ENCODE measurements at regions not wholly inside any gene's neighbourhood (a gene's known extent, or its start where the extent isn't known, plus 50 kb on each side); places are given as distances from the start of the nearest gene placed in this dataset.
"Not testable (repeated sequence)": the region's sequence is repeated elsewhere in the genome, so short reads cannot be mapped to it uniquely, and the experiment has no call there.

DNA sequence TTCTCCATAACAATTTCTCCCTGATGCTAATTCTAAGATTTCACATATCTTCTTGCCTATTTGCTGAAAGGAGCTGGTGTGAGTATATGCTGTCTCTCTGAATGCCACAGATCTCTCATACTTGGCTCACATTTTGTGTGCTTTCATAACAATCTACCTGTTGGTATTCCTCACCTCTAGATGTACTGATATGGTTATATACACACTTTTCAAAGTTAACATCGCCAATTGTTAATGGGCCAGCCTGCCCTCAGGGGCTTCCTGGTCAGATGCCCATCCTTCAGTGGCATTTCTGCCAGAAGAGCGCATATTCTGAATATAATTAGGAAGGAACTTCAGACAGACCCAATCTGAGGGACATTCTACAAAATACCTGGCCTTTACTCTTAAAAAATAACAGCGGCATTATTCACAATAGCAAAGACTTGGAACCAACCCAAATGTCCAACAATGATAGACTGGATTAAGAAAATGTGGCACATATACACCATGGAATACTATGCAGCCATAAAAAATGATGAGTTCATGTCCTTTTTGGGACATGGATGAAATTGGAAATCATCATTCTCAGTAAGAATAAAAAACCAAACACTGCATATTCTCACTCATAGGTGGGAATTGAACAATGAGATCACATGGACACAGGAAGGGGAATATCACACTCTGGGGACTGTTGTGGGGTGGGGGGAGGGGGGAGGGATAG, 123.9 kb upstream of the FAT1 start:
- not testable (repeated sequence) for DNase-seq

DNA sequence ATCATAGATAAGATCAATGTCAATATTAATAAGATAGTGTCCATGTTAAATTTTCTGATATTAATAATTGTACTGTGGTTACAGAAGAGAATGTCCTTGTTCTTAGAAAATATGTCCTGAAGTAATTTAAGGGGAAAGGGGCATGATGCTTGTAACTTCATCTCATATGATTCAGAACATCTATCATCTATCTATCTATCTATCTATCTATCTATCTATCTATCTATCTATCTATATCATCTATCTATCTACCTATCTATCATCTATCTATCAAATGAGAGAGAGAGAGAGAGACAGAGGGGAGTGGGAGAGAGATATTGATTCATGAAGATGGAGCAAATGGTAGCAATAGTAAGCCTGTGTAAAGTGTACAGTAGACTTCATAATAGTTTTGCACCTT, 124.8 kb upstream of the FAT1 start:
- no peak for DNase-seq

DNA sequence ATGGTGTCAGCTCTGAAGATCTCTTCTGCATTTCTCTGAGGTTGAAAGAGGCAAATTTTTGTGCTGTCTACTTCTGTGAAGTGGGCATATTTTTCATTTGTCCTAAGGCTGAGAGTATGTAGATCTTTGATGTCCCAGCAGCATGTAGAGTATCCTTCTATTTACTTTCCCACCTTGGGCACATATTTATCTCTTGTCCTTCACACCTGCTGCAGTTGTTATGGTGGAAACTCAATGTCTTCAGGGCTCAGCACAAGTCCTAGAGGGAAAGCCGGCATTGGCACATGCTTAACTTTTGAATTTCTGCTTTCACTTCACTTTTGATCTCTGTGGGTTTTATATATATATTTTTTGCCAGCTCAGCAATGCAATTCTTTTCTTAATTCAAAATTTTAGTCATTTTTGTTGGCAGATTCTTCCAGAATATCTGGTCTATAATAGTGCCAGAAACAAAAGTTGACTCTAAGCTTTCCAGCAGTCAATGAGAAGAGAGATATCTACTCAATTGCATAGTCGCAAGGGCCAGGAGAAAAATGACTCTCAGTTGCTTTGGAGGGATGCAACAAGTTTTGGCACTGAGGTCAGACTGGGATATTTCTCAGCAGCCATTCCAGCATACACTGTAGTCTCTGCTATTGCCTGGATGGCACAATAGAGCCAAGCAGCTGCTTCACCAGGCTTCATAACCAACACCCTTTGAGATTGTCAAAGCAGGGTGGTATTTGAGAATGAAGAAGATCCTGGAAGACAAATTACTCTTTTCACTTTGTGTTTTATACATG, 127.8 kb upstream of the FAT1 start:
- DNase-seq: no peak

DNA sequence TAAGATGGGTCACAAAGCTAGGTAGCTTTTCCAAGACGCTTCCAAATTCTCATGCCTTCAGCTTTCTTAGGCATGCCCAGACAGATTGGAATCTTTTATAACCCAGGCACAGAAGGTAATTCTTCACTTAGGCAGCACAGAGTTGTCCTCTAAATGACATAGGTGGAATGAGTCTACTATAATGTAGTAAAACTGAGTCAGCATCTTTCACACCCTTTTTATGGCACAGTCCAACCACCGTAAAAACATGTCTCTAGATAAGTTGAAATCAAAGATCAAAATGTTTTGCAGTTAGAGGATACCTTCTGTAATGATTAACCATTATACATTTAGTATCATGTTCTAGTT, 128.4 kb upstream of the FAT1 start:
- no peak for DNase-seq

DNA sequence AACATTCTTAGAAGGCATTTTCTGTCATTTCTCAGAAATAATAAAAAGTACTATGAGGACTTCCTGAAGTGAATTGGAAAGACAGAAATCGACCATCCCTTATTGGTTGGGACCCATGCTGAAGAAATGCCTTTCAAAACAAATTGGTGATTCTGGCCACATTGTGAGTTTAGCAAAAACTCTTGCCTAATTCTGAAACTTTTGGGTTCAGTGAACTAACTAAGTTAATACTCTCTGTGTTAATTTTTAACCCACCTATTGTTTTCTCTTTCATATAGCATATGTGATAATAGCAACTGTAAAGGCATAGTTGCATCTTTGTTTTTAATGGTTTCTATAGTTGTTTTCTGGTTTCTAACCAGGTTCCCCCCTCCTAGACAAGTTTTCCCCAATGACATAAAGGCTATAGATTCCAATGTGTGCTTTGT, 129.3 kb upstream of the FAT1 start:
- DNase-seq: no peak

DNA sequence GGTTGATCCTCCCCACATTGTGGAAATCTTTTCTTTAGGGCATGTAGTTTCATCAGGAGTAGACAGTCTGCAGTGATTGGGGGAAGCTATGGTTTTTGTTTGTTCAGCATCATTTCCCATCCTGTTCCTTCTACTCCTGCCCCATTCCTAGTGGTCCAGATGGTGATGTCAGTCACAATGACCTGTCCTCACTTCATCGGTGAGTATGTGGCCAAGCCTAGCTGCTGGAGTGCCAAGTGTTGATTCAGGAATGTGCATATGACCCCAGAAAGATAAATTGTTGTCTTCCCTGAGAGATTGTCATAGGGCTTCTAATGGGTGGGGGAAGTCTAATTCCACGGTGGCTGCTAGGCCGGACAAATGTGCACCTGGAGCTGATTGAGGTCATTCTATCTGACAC, 130.6 kb upstream of the FAT1 start:
- no peak for DNase-seq

DNA sequence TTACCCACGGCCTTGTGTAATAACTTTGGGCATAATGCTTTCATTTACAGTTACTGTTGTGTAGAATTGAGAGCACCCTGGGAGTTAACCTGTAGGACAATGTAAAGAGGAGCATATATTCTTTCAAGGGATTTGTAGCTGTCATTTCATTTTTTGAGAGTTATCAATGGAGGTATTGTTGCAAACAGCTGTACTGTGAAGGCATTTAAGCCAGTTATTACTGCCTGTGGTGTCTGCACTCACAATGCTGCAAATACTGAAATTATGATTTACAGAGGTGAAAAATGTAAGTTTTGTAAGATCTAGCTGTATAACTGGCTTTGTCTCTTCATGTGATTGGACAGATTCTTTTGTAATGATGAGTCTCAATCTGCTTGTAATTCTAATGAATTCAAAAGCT, 131.5 kb upstream of the FAT1 start:
- no peak for DNase-seq

DNA sequence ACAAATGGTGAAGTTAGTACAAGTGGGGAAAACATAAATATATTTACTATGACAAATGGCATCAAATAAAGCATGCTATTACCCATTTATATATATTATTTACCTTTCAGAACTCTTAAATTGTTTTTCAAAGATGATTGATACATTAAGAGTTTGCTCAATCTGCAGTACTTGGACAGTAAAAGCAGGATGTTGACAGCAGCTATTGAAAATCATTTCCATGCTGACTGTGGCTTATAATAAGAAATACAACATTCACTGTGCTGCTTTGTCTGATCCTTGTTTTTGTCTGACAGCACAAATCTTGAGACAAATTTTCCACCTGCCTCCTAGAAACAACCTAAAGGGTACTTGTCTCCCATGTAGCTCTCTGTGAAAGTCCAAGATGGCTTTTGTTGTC, 134.1 kb upstream of the FAT1 start:
- no peak for DNase-seq

DNA sequence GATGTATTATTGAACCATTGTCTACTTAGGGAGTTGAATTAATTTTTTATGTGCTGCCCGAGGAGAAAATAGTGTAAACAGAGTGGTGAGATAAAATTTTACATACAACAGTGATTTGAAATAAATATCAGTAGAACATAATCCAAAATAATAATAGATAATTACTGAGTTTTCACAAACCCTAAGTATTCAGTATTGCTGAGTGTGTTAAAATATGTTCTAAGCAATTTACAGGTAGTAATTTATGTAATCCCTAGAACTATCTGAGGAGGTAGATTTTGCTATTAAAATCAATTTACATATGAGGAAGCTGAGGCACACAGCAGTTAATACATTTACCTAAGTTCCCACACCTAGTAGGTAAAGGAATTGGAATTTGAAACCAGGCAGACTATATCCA, 134.7 kb upstream of the FAT1 start:
- DNase-seq: no peak

DNA sequence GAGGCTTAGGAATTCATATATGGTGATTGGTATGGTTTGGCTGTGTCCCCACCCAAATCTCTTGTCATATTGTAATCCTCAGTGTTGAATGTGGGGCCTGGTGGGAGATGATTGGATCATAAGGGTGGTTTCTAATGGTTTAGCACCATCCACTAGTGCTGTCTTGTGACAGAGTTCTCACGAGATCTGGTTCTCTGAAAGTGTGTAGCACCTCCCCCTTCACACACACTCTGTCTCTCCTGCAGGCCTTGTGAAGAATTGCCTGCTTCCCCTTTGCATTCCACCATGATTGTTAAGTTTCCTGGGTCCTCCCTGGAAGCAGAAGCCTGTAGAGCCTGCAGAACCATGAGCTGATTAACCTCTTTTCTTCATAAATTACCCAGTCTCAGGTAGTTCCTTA, 135.8 kb upstream of the FAT1 start:
- DNase-seq: no peak

DNA sequence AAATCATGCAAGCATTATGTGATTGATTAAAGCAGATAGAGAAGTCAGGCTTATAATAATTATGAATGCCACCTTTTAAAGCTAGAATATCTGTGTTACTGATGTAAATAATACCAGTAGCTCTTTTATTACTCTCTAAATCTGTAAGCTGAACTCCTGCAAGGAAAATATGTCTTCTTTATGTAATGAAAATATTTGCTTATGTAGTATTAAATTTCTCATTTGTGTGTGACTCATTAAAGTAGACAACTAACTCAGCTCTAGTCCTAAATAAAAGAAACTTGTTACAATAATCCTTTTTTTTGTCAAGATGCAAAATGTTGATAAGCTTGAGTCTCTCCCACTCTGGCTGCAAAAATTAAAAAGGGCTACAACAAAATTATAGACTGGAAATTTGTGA, 137.7 kb upstream of the FAT1 start:
- DNase-seq: no peak

DNA sequence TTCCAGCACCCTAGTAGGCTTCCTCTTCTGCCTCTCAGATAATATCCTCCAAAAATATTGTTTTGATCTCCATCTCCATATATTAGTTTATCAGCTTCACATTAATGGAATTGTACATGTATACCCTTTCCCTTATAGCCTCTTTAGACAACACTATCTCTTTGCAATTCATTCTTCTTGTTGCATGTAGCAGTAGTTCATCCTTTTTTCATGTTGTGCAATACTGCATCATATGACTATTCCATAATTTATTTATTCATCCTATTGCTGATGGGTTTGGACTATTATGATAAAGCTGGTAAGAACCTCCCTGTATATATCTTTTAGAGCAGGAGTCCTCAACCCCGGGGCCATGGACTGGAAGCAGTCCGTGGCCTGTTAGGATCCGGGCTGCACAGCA, 148.2 kb upstream of the FAT1 start:
- DNase-seq: no peak

DNA sequence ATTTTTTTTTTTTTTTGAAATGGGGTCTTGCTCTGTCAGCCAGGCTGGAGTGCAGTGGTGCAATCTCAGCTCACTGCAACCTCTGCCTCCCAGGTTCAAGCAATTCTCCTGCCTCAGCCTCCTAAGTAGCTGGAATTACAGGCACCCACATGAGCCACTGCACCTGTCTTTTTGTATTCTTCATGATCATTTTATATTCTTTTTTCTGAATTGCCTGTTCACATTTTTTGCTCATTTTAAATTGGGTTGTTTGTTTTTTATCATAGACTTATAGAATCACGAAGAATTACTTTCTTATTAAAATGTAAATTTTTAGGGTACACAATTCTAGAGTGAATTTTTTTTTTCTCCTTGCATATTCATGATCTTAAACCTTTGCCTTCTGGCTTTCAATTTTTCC, 149.4 kb upstream of the FAT1 start:
- DNase-seq: not testable (repeated sequence)

DNA sequence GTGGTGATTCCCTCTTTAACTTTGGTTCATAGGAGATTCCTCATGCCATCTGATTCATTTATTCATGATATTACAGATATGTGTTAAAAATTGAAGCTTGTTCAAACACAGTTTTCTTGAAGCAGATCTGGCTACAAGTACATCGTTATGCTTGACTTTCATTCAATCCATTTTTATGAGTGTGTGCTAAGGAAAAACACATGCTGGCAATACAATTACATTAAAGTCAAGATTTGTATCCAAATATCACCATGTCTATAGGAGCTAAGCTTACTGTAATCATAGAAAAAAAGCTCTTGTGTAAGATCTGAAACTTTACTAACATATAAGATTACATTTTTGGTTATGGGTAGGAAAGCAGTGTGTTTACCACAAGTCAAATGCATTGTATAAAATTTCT, 151.8 kb upstream of the FAT1 start:
- DNase-seq: no peak

DNA sequence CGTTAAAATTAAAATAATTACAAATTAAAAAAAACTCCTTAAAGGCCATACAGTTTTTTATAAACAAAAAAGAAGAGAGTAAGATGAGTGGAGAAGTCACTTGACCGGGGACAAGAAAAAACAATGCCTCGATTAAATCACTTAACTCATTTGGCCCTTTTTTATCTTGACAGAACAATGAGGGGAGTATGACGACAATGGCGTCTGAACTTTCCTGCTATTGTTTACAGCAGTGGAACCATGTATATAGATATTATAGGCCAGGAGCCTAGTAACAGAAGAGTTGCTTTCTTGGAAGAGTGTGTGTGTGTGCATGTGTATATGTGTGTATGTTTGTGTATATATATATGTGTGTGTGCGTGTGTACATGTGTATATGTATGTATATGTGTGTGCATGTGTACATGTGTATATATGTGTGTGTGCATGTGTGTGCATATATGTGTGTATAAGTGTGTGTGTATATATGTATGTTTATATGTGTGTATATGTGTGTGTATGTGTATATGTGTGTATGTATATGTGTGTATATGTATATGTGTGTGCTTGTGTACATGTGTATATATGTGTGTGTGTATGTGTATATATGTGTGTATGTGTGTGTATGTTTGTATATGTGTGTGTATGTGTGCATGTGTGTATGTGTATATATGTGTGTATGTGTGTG, 153.4 kb upstream of the FAT1 start:
- DNase-seq: no peak

DNA sequence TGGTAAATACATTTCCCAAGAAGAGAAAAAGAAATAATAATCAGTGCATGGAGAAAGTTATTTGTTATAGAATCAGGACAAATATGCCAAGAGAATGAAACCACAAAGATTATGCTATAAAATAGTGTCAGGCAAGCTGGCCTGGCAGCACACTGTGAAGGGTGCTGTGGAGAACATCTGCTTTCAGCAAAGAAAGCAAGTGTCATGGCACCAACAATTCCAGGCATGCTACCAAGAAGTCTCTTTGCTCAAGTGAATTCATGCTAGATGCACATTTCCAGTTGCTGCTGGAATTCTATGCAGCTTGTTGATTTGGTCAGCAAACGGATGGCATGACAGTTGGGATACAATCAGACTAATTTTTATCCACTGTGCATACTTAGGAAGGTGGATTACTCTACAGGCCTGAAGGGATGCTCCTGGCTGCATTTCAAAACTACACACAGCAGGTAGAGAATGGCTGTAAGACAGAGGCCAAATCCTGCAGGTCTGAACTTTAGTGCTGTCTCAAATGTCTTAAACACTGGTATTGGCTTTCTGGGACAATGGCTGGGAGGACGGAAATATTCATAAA, 154.6 kb upstream of the FAT1 start:
- no peak for DNase-seq

DNA sequence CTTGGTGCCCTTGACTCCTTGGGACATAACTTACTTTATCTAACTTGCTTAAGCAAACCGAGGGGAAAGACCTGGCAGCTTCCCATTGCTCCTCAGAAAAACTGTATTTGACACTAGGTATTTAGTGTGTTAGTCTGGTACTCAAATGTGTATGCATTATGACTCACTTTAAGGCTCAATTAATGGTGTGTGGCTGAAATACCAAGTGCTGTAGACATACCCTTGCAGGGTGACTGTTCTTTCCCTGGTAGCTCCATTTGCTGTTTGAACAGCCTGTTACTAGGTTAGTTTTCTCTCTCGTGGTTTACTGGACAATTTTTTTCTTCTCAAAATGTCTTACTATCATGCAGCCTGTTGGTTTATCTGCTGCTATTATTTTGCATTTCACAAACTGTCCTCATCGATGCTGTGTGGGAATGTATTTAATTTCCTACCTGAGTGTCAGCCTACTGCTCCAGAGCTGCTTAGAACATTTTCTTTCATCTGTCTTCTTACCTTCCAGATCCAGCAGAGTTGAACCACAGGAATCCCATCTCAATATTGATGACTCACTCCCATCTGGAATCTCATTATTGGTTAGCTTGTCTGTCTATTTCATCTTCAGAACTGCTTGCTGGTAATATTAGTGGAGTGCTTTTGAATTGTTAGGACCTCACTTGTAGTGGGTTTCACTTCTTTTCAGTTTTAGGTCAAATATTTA, 158.0 kb upstream of the FAT1 start:
- no peak for DNase-seq

DNA sequence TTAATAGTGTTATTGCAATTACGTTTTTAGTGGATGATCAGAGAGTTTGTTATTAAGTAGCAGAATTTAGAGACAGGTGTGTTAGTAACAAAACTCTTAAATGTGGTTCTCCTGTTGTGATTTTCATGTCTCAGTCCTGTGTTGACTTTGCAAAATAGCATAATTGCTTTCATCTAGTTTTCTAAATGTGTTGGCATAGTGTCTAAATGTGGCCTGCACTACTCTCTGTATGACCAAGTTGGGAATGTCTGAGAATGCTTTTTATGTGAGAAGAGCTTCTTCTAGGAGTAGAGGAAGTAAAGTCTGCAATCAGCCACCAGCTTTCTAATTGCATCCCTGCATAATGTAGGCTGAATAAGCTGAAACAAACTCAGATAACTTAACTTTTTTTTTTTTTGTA, 158.6 kb upstream of the FAT1 start:
- no peak for DNase-seq

DNA sequence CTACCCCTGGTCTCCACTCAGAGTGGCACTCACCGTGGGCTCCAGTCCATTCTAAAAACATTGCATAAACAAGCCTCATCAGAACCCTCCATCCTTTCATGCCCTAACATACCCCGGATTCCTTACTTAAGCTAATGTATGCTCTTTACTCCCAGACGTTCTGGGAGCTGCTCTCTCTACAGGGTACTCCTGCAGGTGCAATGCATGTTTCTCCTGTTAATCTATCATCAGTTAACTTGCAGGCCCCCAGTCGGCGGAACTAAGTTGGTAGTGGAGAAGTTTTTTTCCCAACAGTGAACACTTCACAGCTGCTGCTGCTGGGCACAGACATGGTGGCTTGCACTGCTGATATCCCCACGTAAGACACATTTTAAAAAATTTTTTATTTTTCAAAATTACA, 161.6 kb upstream of the FAT1 start:
- DNase-seq: no peak

DNA sequence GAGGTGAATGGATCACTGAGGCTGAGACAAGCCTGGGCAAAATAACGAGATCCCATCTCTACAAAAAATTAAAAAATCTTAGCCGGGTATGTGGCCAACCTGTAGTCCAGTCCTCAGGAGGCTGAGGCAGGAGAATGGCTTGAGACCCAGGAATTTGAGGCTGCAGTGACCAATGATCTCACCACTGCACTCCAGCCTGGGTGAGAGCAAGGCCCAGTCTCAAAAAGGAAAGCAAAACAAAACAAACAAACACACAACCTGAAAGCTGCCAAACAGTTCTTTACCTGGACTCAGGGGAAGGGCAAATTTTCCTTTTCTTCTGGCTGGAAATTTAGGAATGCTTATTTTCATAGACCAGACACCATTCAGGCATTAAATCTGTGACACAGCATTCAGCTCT, 163.1 kb upstream of the FAT1 start:
- DNase-seq: no peak

DNA sequence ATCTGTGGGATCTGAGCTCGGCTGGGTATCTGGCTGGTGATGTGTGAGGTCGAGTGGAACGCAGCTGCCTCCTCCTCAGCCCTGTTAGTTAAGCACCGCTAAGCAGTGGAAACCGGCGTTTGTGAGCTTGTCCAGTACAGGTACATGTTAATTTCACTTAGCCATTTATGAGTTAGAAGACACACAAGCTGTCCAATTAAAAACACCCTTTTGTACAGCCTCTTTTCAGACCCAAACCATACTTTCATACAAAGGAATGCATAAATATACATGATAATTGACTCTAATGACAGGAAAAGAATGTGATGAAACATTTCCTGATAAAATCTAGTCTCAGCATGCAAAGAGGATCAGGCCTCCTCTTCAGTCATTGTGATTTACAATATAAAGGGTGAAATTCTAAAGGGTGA, 163.6 kb upstream of the FAT1 start:
- no peak for DNase-seq

DNA sequence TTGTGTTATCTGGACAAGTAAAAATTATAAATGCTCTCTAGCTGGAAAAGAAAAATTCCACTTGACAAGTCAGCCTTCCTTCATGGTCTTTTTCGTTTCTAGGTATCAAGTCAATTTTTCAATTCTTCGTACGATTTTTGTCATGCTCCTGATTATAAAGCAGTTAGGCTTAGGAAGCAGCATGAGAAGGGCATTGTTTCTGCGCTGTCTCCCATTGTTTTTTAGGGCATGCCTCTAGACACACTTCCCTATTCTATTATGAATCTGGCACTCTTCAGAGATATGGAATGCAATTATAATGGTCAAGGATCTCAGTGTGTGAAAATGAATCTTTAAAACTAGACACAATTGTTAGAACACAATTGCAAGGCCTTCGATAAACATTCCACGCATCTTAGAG, 164.1 kb upstream of the FAT1 start:
- DNase-seq: no peak
